ENCODE measurements at regions not wholly inside any gene's neighbourhood (a gene's known extent, or its start where the extent isn't known, plus 50 kb on each side); places are given as distances from the start of the nearest gene placed in this dataset.

GRCh38 chr12:94027561-94027960 is 120.8 kb upstream of the PLXNC1 start (continued):
- TF ChIP-seq CHD7 (IDR thresholded peaks at IDR 0.05; ENCODE audit: low read depth, low read length), result no peak
- no peak for TF ChIP-seq ZBTB5 (IDR thresholded peaks at IDR 0.05)
- TF ChIP-seq ZBTB7A (IDR thresholded peaks at IDR 0.05; ENCODE audit: borderline replicate concordance, control insufficient read depth, low read depth, low read length), result no peak
- TF ChIP-seq HEY1 (CRISPR knock-in tag; IDR thresholded peaks at IDR 0.05; ENCODE audit: borderline replicate concordance), result no peak

Measured in K562 (cell line).